ENCODE measurements at regions not wholly inside any gene's neighbourhood (a gene's known extent, or its start where the extent isn't known, plus 50 kb on each side); places are given as distances from the start of the nearest gene placed in this dataset.

DNA sequence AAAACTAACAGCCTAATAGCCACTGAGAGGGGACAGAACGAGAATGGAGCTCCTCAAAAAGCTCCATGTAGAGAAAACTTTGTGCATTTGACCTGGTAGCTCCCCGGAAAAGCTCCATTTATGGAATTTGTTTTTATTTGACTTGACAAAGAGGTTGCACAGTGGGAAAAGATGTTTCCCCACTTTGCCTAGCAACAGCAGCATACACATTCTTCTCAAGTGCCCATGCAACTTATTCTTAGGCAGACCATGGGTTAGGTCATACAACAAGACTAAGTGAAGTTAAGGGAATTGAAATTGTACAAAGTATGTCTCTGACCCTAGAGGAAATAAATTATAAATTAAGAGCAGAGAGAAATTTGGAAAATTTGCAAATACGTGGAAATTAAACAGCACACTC, 949.6 kb upstream of the PRKX start:
- TF ChIP-seq, protein P1, sequence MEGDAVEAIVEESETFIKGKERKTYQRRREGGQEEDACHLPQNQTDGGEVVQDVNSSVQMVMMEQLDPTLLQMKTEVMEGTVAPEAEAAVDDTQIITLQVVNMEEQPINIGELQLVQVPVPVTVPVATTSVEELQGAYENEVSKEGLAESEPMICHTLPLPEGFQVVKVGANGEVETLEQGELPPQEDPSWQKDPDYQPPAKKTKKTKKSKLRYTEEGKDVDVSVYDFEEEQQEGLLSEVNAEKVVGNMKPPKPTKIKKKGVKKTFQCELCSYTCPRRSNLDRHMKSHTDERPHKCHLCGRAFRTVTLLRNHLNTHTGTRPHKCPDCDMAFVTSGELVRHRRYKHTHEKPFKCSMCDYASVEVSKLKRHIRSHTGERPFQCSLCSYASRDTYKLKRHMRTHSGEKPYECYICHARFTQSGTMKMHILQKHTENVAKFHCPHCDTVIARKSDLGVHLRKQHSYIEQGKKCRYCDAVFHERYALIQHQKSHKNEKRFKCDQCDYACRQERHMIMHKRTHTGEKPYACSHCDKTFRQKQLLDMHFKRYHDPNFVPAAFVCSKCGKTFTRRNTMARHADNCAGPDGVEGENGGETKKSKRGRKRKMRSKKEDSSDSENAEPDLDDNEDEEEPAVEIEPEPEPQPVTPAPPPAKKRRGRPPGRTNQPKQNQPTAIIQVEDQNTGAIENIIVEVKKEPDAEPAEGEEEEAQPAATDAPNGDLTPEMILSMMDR (IDR thresholded peaks at IDR 0.05; ENCODE audit: poor library complexity, severe bottlenecking): no peak
- TF ChIP-seq SMC3 (conservative IDR thresholded peaks at IDR 0.05; ENCODE audit: poor library complexity) (no peak), MXI1 (conservative IDR thresholded peaks at IDR 0.05; ENCODE audit: poor library complexity, severe bottlenecking) (no peak), EZH2 (IDR thresholded peaks at IDR 0.05; ENCODE audit: borderline replicate concordance, insufficient read depth, low read length, poor library complexity, severe bottlenecking) (no peak), EP300 (conservative IDR thresholded peaks at IDR 0.05; ENCODE audit: poor library complexity, severe bottlenecking) (no peak), TAF1 (IDR thresholded peaks at IDR 0.05; ENCODE audit: low read depth) (no peak), POLR2AphosphoS5 (IDR thresholded peaks at IDR 0.05) (no peak), RAD21 (conservative IDR thresholded peaks at IDR 0.05) (no peak)
- TF ChIP-seq, protein P2, sequence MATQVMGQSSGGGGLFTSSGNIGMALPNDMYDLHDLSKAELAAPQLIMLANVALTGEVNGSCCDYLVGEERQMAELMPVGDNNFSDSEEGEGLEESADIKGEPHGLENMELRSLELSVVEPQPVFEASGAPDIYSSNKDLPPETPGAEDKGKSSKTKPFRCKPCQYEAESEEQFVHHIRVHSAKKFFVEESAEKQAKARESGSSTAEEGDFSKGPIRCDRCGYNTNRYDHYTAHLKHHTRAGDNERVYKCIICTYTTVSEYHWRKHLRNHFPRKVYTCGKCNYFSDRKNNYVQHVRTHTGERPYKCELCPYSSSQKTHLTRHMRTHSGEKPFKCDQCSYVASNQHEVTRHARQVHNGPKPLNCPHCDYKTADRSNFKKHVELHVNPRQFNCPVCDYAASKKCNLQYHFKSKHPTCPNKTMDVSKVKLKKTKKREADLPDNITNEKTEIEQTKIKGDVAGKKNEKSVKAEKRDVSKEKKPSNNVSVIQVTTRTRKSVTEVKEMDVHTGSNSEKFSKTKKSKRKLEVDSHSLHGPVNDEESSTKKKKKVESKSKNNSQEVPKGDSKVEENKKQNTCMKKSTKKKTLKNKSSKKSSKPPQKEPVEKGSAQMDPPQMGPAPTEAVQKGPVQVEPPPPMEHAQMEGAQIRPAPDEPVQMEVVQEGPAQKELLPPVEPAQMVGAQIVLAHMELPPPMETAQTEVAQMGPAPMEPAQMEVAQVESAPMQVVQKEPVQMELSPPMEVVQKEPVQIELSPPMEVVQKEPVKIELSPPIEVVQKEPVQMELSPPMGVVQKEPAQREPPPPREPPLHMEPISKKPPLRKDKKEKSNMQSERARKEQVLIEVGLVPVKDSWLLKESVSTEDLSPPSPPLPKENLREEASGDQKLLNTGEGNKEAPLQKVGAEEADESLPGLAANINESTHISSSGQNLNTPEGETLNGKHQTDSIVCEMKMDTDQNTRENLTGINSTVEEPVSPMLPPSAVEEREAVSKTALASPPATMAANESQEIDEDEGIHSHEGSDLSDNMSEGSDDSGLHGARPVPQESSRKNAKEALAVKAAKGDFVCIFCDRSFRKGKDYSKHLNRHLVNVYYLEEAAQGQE (IDR thresholded peaks at IDR 0.05; ENCODE audit: borderline replicate concordance): no peak

Measured in neural cell (in vitro differentiated cells).